Small intestine (tissue), 7 donors: ENCODE measurements at regions not wholly inside any gene's neighbourhood (a gene's known extent, or its start where the extent isn't known, plus 50 kb on each side); places are given as distances from the start of the nearest gene placed in this dataset.
"Not testable (repeated sequence)": the region's sequence is repeated elsewhere in the genome, so short reads cannot be mapped to it uniquely, and the experiment has no call there.

ENCODE experiments used
- DNase-seq, 2 donors: peaks; one replicate each; pipeline versions ENCODE4 v3.0.0 to v3.0.0-alpha.2; 2013
- FAIRE-seq: peaks from 2 replicates; lab custom pipeline; 2012; peaks lifted over from hg19 to GRCh38; lab: Jason Lieb, UNC
- H3K27ac ChIP-seq, 3 donors: one replicate each; pipeline ENCODE4 v1.5.1; 2013; ENCODE audit warnings: low read length in 2 of 3, mild to moderate bottlenecking in 2 of 3, control low read depth in 1 of 3, inconsistent platforms in 1 of 3, low read depth in 1 of 3, moderate library complexity in 1 of 3
- H3K27me3 ChIP-seq, 3 donors: one replicate each; pipeline ENCODE4 v1.6.1; 2013; ENCODE audit warnings: low read length in 3 of 3, inconsistent platforms in 1 of 3; ENCODE audit not compliant: control insufficient read depth in 3 of 3, insufficient read depth in 3 of 3
- H3K36me3 ChIP-seq, 3 donors: one replicate each; pipeline ENCODE4 v1.6.1; 2013; ENCODE audit warnings: low read length in 3 of 3, inconsistent platforms in 1 of 3, low read depth in 1 of 3, mild to moderate bottlenecking in 1 of 3, moderate library complexity in 1 of 3; ENCODE audit not compliant: control insufficient read depth in 3 of 3, insufficient read depth in 2 of 3
- H3K4me1 ChIP-seq, 3 donors: one replicate each; pipeline ENCODE4 v1.6.1; 2013; ENCODE audit warnings: low read length in 2 of 3, inconsistent platforms in 1 of 3, low read depth in 1 of 3, mild to moderate bottlenecking in 1 of 3, moderate library complexity in 1 of 3; ENCODE audit not compliant: control insufficient read depth in 3 of 3, insufficient read depth in 2 of 3
- H3K4me3 ChIP-seq, 3 donors: one replicate each; pipeline ENCODE4 v1.5.1; 2013; ENCODE audit warnings: low read length in 3 of 3, control low read depth in 1 of 3, inconsistent platforms in 1 of 3, low read depth in 1 of 3, mild to moderate bottlenecking in 1 of 3, moderate library complexity in 1 of 3
- H3K9me3 ChIP-seq, 2 donors: one replicate each; pipeline ENCODE4 v1.6.1; 2013; ENCODE audit warnings: low read depth in 1 of 2, low read length in 1 of 2; ENCODE audit not compliant: control insufficient read depth in 2 of 2, insufficient read depth in 1 of 2
- WGBS, 3 donors: extraction: QIAGEN DNeasy Blood & Tissue Kit; methylation state at CpG; one replicate each; pipeline ENCODE4 v1.1.7; 2013; 5-methylcytosine and 5-hydroxymethylcytosine counted together
- donor health status: healthy with polysubstance abuse.
- donor health status: control.
- donor health status: control.
- donor health status: Bipolar disorder and iron deficiency.
- donor health status: healthy.

- H3K27ac ChIP-seq, H3K4me1 ChIP-seq, H3K36me3 ChIP-seq, FAIRE-seq, H3K4me3 ChIP-seq, DNase-seq, H3K27me3 ChIP-seq: not testable (repeated sequence)
- WGBS, 3 donors: 56 to 81% (median 70%) methylated on average over 7 to 9 of the region's 9 CpGs
- H3K9me3 ChIP-seq: peaks cover 0 to 11% of the 10 kb centered on the region in 2 donors
Measured at GRCh38 chr14:105699706-105700105, 173.3 kb downstream of the TMEM121 start.

DNA sequence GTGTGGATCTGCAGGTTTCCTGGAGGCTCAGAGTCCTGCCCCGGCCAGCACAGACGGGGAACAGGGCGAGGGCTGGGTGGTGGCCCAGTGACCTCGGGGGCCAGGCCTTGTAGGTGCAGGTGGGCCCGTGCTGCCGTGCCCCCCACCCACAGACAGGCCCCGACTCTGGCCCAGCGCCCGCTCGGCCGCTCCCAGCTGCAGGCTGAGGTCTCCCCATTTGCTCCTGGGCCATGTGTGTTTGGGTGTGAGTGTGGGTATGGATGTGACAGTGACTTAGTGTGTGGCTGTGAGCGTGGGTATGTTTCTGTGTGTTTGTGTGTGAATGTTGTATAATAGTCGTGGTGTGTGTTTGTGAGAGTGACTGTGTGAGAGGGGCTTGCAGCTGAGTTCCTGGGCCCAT is 173.8 kb downstream of the TMEM121 start:
- FAIRE-seq, H3K4me3 ChIP-seq, DNase-seq, H3K27me3 ChIP-seq, H3K36me3 ChIP-seq, H3K4me1 ChIP-seq: not testable (repeated sequence)
- 72 to 89% (median 78%) methylated on average over 8 to 13 of the region's 13 CpGs for WGBS, 3 donors
- Histone ChIP-seq H3K27ac (peak overlapping the region in 1 of 3 donors; percentile 48), H3K9me3 (peaks cover 0 to 11% of the 10 kb centered on the region in 2 donors)

DNA sequence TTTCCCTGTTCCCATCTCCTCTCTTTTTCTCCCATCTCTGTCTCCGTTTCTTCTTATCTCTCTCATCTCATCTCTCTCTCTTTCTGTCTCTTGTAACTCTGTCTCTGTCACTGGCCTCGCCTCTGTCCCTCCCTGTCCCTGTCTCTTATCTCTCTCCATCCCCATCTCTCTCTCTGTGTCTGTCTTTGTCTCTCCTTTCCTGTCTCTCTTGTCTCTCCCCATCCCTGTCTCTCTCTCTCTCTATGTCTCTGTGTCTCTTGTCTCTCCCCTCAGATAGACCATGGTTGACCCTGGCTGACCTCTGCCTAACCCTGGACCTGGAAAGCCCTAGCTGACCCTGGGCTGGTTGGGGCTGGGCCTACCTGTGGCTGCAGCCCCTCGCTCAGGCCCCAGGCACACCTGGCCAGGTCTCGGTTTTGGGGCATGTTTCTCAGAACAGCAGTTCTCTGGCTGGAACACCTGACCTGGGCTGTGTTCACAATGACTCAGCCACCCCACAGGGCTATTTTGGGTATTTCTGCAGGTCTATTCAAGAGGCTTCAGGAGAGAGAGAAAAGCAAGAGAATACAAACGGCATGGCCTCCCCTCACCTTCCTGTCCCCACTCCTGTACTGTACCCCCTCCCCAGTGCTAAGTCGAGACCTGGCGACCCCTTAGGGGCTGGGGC is 174.4 kb downstream of the TMEM121 start:
- Histone ChIP-seq H3K9me3 (peaks cover 0 to 13% of the 10 kb centered on the region in 2 donors), H3K4me3 (no peak overlapping the region), H3K36me3 (no peaks in the 10 kb centered on the region), H3K4me1 (no peaks in the 10 kb centered on the region), H3K27me3 (no peaks in the 10 kb centered on the region), H3K27ac (peak overlapping the region in 1 of 3 donors; percentile 29)
- 55 to 59% (median 56%) methylated on average over 6 to 7 of the region's 7 CpGs for WGBS, 3 donors
- no peak for FAIRE-seq
- DNase-seq: no peak

- Histone ChIP-seq H3K36me3 (no peaks in the 10 kb centered on the region), H3K27me3 (no peaks in the 10 kb centered on the region), H3K27ac (peak overlapping the region in 1 of 3 donors; percentile 74), H3K9me3 (peaks cover 0 to 18% of the 10 kb centered on the region in 2 donors), H3K4me3 (no peak overlapping the region), H3K4me1 (no peaks in the 10 kb centered on the region)
- no peak for DNase-seq
- no peak for FAIRE-seq
- 46 to 60% (median 48%) methylated on average over 4 of the region's 4 CpGs for WGBS, 3 donors
Measured at GRCh38 chr14:105701456-105702274, 175.3 kb downstream of the TMEM121 start.

DNA sequence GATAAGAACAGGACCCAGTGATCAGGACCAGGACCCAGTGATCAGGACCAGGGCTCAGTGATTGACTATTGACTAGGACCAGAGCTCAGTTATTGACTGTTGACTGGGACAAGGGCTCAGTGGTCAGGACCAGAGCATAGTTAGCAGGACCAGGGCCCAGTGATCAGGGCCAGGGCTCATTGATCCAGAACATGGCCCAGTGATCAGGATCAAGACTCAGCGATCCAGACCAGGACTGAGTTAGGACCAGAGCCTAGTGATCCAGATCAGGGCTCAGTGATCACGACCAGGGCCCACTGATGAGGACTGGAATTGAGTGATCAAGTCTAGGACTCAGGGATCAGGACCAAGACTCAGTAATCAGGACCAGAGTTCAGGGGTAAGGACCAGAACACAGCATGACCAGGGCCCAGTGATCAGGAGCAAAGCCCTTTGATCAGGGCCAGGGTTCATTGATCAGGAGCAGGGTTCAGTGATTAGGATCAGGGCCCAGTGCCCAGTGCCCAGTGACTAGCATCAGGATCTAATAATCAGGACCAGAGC is 176.0 kb downstream of the TMEM121 start:
- DNase-seq (no peak), FAIRE-seq (no peak)
- Histone ChIP-seq H3K4me3 (no peak overlapping the region), H3K36me3 (no peaks in the 10 kb centered on the region), H3K9me3 (peaks cover 0 to 18% of the 10 kb centered on the region in 2 donors), H3K27ac (peak overlapping the region in 1 of 3 donors; percentile 74), H3K27me3 (no peaks in the 10 kb centered on the region), H3K4me1 (no peaks in the 10 kb centered on the region)
- 59 to 76% (median 74%) methylated on average over 2 of the region's 2 CpGs for WGBS, 3 donors

GRCh38 chr14:105703044-105703665 is 176.8 kb downstream of the TMEM121 start:
- not testable (repeated sequence) for H3K27me3 ChIP-seq, H3K4me3 ChIP-seq, H3K4me1 ChIP-seq, H3K36me3 ChIP-seq, H3K27ac ChIP-seq, FAIRE-seq, DNase-seq
- peaks cover 0 to 24% of the 10 kb centered on the region in 2 donors for H3K9me3 ChIP-seq
- WGBS, 3 donors: 35 to 51% (median 48%) methylated on average over 6 of the region's 8 CpGs

- 67 to 89% (median 83%) methylated on average over 3 to 9 of the region's 10 CpGs for WGBS, 3 donors
- not testable (repeated sequence) for H3K27ac ChIP-seq, H3K36me3 ChIP-seq, DNase-seq, H3K4me1 ChIP-seq, FAIRE-seq, H3K4me3 ChIP-seq, H3K27me3 ChIP-seq
- H3K9me3 ChIP-seq: peaks cover 0 to 27% of the 10 kb centered on the region in 2 donors
Measured at GRCh38 chr14:105704091-105704490, 177.7 kb downstream of the TMEM121 start.

DNA sequence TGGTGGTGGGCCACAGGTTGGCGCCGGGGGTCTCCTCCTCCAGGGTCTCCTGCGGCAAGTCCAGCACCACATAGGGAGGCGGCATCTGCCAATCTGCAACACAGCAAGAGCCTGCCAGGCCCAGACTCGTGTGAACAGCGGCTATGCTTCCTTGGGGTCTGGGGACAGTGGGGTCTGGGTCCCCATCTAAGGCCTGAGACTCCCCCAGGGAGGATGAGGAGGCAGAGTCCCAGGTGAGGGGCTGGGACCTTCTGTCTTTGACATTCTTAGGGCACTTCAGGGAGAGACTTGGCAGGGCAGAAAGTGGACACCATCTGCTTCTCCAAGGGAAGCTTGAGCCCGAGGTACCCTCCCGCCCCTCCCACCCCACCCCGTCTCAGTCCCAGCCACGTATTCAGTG is 178.1 kb downstream of the TMEM121 start:
- H3K27ac ChIP-seq, H3K4me3 ChIP-seq, H3K36me3 ChIP-seq, H3K4me1 ChIP-seq, DNase-seq, FAIRE-seq, H3K27me3 ChIP-seq: not testable (repeated sequence)
- WGBS, 3 donors: 76 to 94% (median 79%) methylated on average over 3 to 4 of the region's 10 CpGs
- peaks cover 0 to 27% of the 10 kb centered on the region in 2 donors for H3K9me3 ChIP-seq
